ENCODE measurements at regions not wholly inside any gene's neighbourhood (a gene's known extent, or its start where the extent isn't known, plus 50 kb on each side); places are given as distances from the start of the nearest gene placed in this dataset.

- Histone ChIP-seq H3K4me1 (ENCODE audit: control insufficient read depth, insufficient read depth, low read length, poor library complexity, severe bottlenecking) (no peaks in the 10 kb centered on the region), H3K36me3 (ENCODE audit: control insufficient read depth, insufficient read depth, low read length) (no peaks in the 10 kb centered on the region), H3K27me3 (replicated peaks; ENCODE audit: control insufficient read depth, insufficient read depth, low read length, poor library complexity, severe bottlenecking) (no peaks in the 10 kb centered on the region), H3K9me3 (ENCODE audit: control insufficient read depth, low read length) (no peaks in the 10 kb centered on the region), H3K27ac (ENCODE audit: insufficient read depth, low read length, poor library complexity, severe bottlenecking) (no peak overlapping the region), H3K4me3 (ENCODE audit: insufficient read depth, low read depth, low read length, poor library complexity, severe bottlenecking) (no peak overlapping the region)
- DNase-seq = no peak
Measured at GRCh38 chr18:39786477-39786876, 2168.6 kb upstream of the PIK3C3 start.

GRCh38 chr18:39784541-39784940 is 2170.5 kb upstream of the PIK3C3 start:
- Histone ChIP-seq H3K27ac (ENCODE audit: insufficient read depth, low read length, poor library complexity, severe bottlenecking) (no peak overlapping the region), H3K9me3 (ENCODE audit: control insufficient read depth, low read length) (no peaks in the 10 kb centered on the region), H3K27me3 (replicated peaks; ENCODE audit: control insufficient read depth, insufficient read depth, low read length, poor library complexity, severe bottlenecking) (no peaks in the 10 kb centered on the region), H3K36me3 (ENCODE audit: control insufficient read depth, insufficient read depth, low read length) (no peaks in the 10 kb centered on the region), H3K4me3 (ENCODE audit: insufficient read depth, low read depth, low read length, poor library complexity, severe bottlenecking) (no peak overlapping the region), H3K4me1 (ENCODE audit: control insufficient read depth, insufficient read depth, low read length, poor library complexity, severe bottlenecking) (no peaks in the 10 kb centered on the region)
- DNase-seq = no peak

DNA sequence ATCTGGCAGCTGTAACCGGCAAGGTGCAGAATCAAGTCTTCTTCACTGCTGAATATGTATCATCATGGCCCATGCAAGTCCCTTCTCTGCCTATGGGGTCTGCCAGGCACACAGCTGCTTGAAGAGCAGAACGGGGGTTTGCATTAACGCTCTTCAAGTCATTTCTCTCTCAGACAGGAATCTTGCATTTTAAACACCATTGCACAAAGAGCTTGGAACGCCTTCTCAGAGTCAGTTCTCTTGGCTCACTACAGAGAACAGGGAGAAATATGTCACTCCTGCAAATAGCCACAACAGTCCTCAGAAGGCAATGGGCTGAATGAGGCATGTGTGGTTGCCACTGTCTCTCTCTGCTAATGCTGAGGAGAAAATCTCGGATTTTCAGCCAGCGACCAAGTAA is 2173.5 kb upstream of the PIK3C3 start:
- Histone ChIP-seq H3K36me3 (ENCODE audit: control insufficient read depth, insufficient read depth, low read length) (no peaks in the 10 kb centered on the region), H3K27me3 (replicated peaks; ENCODE audit: control insufficient read depth, insufficient read depth, low read length, poor library complexity, severe bottlenecking) (no peaks in the 10 kb centered on the region), H3K4me1 (ENCODE audit: control insufficient read depth, insufficient read depth, low read length, poor library complexity, severe bottlenecking) (no peaks in the 10 kb centered on the region), H3K27ac (ENCODE audit: insufficient read depth, low read length, poor library complexity, severe bottlenecking) (no peak overlapping the region), H3K4me3 (ENCODE audit: insufficient read depth, low read depth, low read length, poor library complexity, severe bottlenecking) (no peak overlapping the region), H3K9me3 (ENCODE audit: control insufficient read depth, low read length) (no peaks in the 10 kb centered on the region)
- DNase-seq = no peak

DNA sequence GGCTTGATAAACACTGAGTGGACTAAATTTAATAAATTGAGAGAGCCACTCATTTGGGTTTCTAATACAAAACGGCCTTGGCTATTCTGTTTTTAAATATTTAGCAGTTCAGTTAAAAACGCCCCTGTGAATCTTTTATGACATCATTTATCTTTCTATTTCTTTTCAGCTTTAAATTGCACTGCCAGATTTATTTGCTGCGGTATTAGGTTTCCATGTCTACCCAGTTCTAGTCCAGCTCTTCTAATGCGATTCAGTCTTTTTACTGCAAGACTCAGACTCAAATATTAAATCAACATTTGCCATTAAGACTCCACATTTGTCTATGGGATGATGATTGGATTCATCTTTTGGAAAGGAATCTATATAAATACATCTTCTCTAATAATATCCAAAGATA is 2174.3 kb upstream of the PIK3C3 start:
- no peak overlapping the region for H3K27ac ChIP-seq (ENCODE audit: insufficient read depth, low read length, poor library complexity, severe bottlenecking)
- H3K27me3 ChIP-seq (replicated peaks; ENCODE audit: control insufficient read depth, insufficient read depth, low read length, poor library complexity, severe bottlenecking) = no peaks in the 10 kb centered on the region
- H3K9me3 ChIP-seq (ENCODE audit: control insufficient read depth, low read length) = no peaks in the 10 kb centered on the region
- H3K4me3 ChIP-seq (ENCODE audit: insufficient read depth, low read depth, low read length, poor library complexity, severe bottlenecking) = no peak overlapping the region
- no peaks in the 10 kb centered on the region for H3K36me3 ChIP-seq (ENCODE audit: control insufficient read depth, insufficient read depth, low read length)
- H3K4me1 ChIP-seq (ENCODE audit: control insufficient read depth, insufficient read depth, low read length, poor library complexity, severe bottlenecking) = no peaks in the 10 kb centered on the region
- no peak for DNase-seq

- no peak for DNase-seq
- Histone ChIP-seq H3K4me3 (ENCODE audit: insufficient read depth, low read depth, low read length, poor library complexity, severe bottlenecking) (no peak overlapping the region), H3K4me1 (ENCODE audit: control insufficient read depth, insufficient read depth, low read length, poor library complexity, severe bottlenecking) (no peaks in the 10 kb centered on the region), H3K27ac (ENCODE audit: insufficient read depth, low read length, poor library complexity, severe bottlenecking) (no peak overlapping the region), H3K36me3 (ENCODE audit: control insufficient read depth, insufficient read depth, low read length) (no peaks in the 10 kb centered on the region), H3K27me3 (replicated peaks; ENCODE audit: control insufficient read depth, insufficient read depth, low read length, poor library complexity, severe bottlenecking) (no peaks in the 10 kb centered on the region), H3K9me3 (ENCODE audit: control insufficient read depth, low read length) (no peaks in the 10 kb centered on the region)
Measured at GRCh38 chr18:39779926-39780325, 2175.1 kb upstream of the PIK3C3 start.

GRCh38 chr18:39776766-39777165 is 2178.3 kb upstream of the PIK3C3 start:
- no peak for DNase-seq
- H3K4me1 ChIP-seq (ENCODE audit: control insufficient read depth, insufficient read depth, low read length, poor library complexity, severe bottlenecking) = no peaks in the 10 kb centered on the region
- no peak overlapping the region for H3K4me3 ChIP-seq (ENCODE audit: insufficient read depth, low read depth, low read length, poor library complexity, severe bottlenecking)
- no peak overlapping the region for H3K27ac ChIP-seq (ENCODE audit: insufficient read depth, low read length, poor library complexity, severe bottlenecking)
- no peaks in the 10 kb centered on the region for H3K9me3 ChIP-seq (ENCODE audit: control insufficient read depth, low read length)
- no peaks in the 10 kb centered on the region for H3K36me3 ChIP-seq (ENCODE audit: control insufficient read depth, insufficient read depth, low read length)
- H3K27me3 ChIP-seq (replicated peaks; ENCODE audit: control insufficient read depth, insufficient read depth, low read length, poor library complexity, severe bottlenecking) = no peaks in the 10 kb centered on the region

DNA sequence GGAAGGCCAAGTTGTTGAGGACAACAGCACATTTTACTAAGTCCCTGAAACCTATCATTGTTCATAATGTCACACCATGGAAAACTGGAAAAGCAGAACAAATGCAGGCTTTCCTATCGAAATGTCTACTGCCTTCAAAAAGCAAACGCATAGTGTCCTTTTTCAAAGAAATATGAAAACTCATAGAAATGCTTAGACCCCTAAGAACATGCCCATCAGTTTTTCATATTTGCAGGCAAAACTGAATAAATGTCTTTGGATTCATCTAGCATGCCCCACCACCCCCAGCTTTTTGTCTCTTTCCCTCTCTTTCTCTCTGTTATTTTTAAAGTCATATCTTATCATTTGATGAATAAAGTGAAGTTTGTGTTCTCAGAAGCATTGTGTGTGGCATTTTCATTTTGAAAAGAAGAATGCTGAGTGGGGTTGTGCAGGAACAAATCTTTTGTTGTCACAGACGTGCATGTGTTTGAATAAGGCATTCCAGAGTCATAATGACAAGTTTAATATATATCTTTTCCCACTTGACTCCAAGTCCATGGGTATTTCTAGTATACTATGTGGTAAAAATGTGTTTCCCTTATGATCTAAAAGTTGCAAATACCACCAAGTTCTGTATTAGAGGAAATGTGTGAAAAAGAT is 2180.0 kb upstream of the PIK3C3 start:
- H3K27ac ChIP-seq (ENCODE audit: insufficient read depth, low read length, poor library complexity, severe bottlenecking) = no peak overlapping the region
- no peaks in the 10 kb centered on the region for H3K27me3 ChIP-seq (replicated peaks; ENCODE audit: control insufficient read depth, insufficient read depth, low read length, poor library complexity, severe bottlenecking)
- no peak for DNase-seq
- H3K36me3 ChIP-seq (ENCODE audit: control insufficient read depth, insufficient read depth, low read length) = no peaks in the 10 kb centered on the region
- H3K9me3 ChIP-seq (ENCODE audit: control insufficient read depth, low read length) = no peaks in the 10 kb centered on the region
- no peaks in the 10 kb centered on the region for H3K4me1 ChIP-seq (ENCODE audit: control insufficient read depth, insufficient read depth, low read length, poor library complexity, severe bottlenecking)
- H3K4me3 ChIP-seq (ENCODE audit: insufficient read depth, low read depth, low read length, poor library complexity, severe bottlenecking) = no peak overlapping the region

GRCh38 chr18:39773646-39774045 is 2181.4 kb upstream of the PIK3C3 start:
- DNase-seq = no peak
- no peak overlapping the region for H3K27ac ChIP-seq (ENCODE audit: insufficient read depth, low read length, poor library complexity, severe bottlenecking)
- H3K4me1 ChIP-seq (ENCODE audit: control insufficient read depth, insufficient read depth, low read length, poor library complexity, severe bottlenecking) = no peaks in the 10 kb centered on the region
- no peak overlapping the region for H3K4me3 ChIP-seq (ENCODE audit: insufficient read depth, low read depth, low read length, poor library complexity, severe bottlenecking)
- H3K36me3 ChIP-seq (ENCODE audit: control insufficient read depth, insufficient read depth, low read length) = no peaks in the 10 kb centered on the region
- H3K9me3 ChIP-seq (ENCODE audit: control insufficient read depth, low read length) = no peaks in the 10 kb centered on the region
- no peaks in the 10 kb centered on the region for H3K27me3 ChIP-seq (replicated peaks; ENCODE audit: control insufficient read depth, insufficient read depth, low read length, poor library complexity, severe bottlenecking)

GRCh38 chr18:39772155-39772919 is 2182.7 kb upstream of the PIK3C3 start:
- no peak for DNase-seq
- H3K27me3 ChIP-seq (replicated peaks; ENCODE audit: control insufficient read depth, insufficient read depth, low read length, poor library complexity, severe bottlenecking) = no peaks in the 10 kb centered on the region
- H3K36me3 ChIP-seq (ENCODE audit: control insufficient read depth, insufficient read depth, low read length) = no peaks in the 10 kb centered on the region
- no peak overlapping the region for H3K27ac ChIP-seq (ENCODE audit: insufficient read depth, low read length, poor library complexity, severe bottlenecking)
- no peaks in the 10 kb centered on the region for H3K4me1 ChIP-seq (ENCODE audit: control insufficient read depth, insufficient read depth, low read length, poor library complexity, severe bottlenecking)
- H3K4me3 ChIP-seq (ENCODE audit: insufficient read depth, low read depth, low read length, poor library complexity, severe bottlenecking) = no peak overlapping the region
- H3K9me3 ChIP-seq (ENCODE audit: control insufficient read depth, low read length) = no peaks in the 10 kb centered on the region

DNA sequence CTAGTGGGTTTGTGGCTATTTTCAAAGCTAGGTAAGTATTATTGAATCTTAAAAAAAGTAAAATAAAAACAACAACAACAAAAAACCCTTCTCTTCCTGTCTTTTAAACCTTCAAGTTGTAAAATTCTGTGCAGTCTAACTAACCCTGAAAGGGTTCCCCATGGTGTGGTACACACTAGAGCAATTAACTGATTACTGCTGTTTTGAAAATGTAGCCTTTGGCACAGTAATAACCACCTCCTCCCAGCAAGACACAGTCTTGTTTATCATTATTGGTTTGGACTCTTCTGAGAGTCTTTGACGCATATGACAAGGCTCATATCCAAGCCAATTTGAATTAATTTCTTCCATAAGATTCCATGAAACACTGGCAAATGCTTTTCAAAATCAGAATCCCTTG is 2184.6 kb upstream of the PIK3C3 start:
- Histone ChIP-seq H3K4me1 (ENCODE audit: control insufficient read depth, insufficient read depth, low read length, poor library complexity, severe bottlenecking) (no peaks in the 10 kb centered on the region), H3K4me3 (ENCODE audit: insufficient read depth, low read depth, low read length, poor library complexity, severe bottlenecking) (no peak overlapping the region), H3K36me3 (ENCODE audit: control insufficient read depth, insufficient read depth, low read length) (no peaks in the 10 kb centered on the region), H3K27ac (ENCODE audit: insufficient read depth, low read length, poor library complexity, severe bottlenecking) (no peak overlapping the region), H3K9me3 (ENCODE audit: control insufficient read depth, low read length) (no peaks in the 10 kb centered on the region), H3K27me3 (replicated peaks; ENCODE audit: control insufficient read depth, insufficient read depth, low read length, poor library complexity, severe bottlenecking) (no peaks in the 10 kb centered on the region)
- no peak for DNase-seq

Data from effector memory CD4-positive, alpha-beta T cell (primary cell).